Tibial artery (tissue), 4 donors: ENCODE measurements at regions not wholly inside any gene's neighbourhood (a gene's known extent, or its start where the extent isn't known, plus 50 kb on each side); places are given as distances from the start of the nearest gene placed in this dataset.

Experiments
- DNase-seq, 2 donors: peaks; one replicate each; pipeline ENCODE4 v3.0.0-alpha.2; 2019
- H3K27ac ChIP-seq, 2 donors: fragments of 200-600 bp; sonication (generic) in 1 of 2; 1 replicate in 1 of 2; 2 replicates in 1 of 2; pipeline ENCODE4 v1.5.1; 2018 to 2019; ENCODE audit warnings: mild to moderate bottlenecking in 1 of 2
- H3K27me3 ChIP-seq, 2 donors: fragments of 200-600 bp; sonication (generic) in 1 of 2; one replicate each; pipeline versions ENCODE4 v1.5.1 to v1.6.0; 2016 to 2019
- H3K36me3 ChIP-seq, 3 donors: fragments of 200-600 bp; sonication (generic) in 2 of 3; one replicate each; pipeline ENCODE4 v1.5.1; 2016 to 2019; ENCODE audit warnings: mild to moderate bottlenecking in 2 of 3
- H3K4me1 ChIP-seq, 4 donors: fragments of 200-600 bp; sonication (generic) in 2 of 4; 1 replicate in 3 of 4; 2 replicates in 1 of 4; pipeline ENCODE4 v1.5.1; 2016 to 2019
- H3K4me3 ChIP-seq, 2 donors: fragments of 200-600 bp; sonication (generic) in 1 of 2; 1 replicate in 1 of 2; 2 replicates in 1 of 2; pipeline ENCODE4 v1.5.1; 2018 to 2019; ENCODE audit warnings: mild to moderate bottlenecking in 2 of 2
- H3K9me3 ChIP-seq, 3 donors: fragments of 200-600 bp; sonication (generic) in 1 of 3; one replicate each; pipeline ENCODE4 v1.5.1; 2016 to 2019
- intact Hi-C: fragments of 100-400 bp; cut with DNase I; formaldehyde crosslinking; loops from one replicate; pipeline ENCODE4 v1.15.0; 2023; ENCODE audit warnings: low total_unique reads
- TF ChIP-seq, protein P1 (sequence below), 2 experiments: fragments of 200-600 bp in 1 of 2; fragments of 450-650 bp in 1 of 2; IDR thresholded peaks; one replicate each; pipeline ENCODE4 v1.5.1; 2017 to 2019; ENCODE audit warnings: antibody characterized with exemption in 2 of 2, mild to moderate bottlenecking in 1 of 2, moderate library complexity in 1 of 2

DNA sequence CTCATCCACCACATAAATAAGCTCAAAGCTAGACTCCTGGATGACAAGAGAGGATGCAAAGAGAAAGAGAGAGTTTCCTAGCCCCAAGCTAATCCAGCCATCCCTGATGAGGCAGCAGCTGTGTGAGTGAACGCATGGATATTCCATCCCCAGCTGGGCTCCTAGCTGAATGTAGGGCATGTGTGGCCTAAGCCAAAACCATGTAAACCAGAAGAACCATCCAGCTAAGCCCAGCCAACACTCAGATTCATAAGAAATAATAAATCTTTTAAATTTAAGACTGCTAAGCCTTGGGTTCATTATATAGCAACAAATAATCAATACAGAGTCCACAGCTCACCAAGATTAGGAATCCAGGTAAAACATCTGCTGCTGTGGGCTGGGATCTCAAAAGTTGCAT is 94.3 kb downstream of the TNFAIP2 start:
- intact Hi-C loops = no loop called here
- no peaks in the 10 kb centered on the region for H3K36me3 ChIP-seq
- peaks cover 0 to 10% (median 8%) of the 10 kb centered on the region in 4 donors for H3K4me1 ChIP-seq
- DNase-seq = no peak
- H3K27me3 ChIP-seq = peaks cover 0 to 37% of the 10 kb centered on the region in 2 donors
- H3K27ac ChIP-seq = no peak overlapping the region
- no peak overlapping the region for H3K4me3 ChIP-seq
- TF ChIP-seq, protein P1, sequence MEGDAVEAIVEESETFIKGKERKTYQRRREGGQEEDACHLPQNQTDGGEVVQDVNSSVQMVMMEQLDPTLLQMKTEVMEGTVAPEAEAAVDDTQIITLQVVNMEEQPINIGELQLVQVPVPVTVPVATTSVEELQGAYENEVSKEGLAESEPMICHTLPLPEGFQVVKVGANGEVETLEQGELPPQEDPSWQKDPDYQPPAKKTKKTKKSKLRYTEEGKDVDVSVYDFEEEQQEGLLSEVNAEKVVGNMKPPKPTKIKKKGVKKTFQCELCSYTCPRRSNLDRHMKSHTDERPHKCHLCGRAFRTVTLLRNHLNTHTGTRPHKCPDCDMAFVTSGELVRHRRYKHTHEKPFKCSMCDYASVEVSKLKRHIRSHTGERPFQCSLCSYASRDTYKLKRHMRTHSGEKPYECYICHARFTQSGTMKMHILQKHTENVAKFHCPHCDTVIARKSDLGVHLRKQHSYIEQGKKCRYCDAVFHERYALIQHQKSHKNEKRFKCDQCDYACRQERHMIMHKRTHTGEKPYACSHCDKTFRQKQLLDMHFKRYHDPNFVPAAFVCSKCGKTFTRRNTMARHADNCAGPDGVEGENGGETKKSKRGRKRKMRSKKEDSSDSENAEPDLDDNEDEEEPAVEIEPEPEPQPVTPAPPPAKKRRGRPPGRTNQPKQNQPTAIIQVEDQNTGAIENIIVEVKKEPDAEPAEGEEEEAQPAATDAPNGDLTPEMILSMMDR (IDR thresholded peaks at IDR 0.05) = no peak
- peaks cover 0 to 9% (median 3%) of the 10 kb centered on the region in 3 donors for H3K9me3 ChIP-seq

DNA sequence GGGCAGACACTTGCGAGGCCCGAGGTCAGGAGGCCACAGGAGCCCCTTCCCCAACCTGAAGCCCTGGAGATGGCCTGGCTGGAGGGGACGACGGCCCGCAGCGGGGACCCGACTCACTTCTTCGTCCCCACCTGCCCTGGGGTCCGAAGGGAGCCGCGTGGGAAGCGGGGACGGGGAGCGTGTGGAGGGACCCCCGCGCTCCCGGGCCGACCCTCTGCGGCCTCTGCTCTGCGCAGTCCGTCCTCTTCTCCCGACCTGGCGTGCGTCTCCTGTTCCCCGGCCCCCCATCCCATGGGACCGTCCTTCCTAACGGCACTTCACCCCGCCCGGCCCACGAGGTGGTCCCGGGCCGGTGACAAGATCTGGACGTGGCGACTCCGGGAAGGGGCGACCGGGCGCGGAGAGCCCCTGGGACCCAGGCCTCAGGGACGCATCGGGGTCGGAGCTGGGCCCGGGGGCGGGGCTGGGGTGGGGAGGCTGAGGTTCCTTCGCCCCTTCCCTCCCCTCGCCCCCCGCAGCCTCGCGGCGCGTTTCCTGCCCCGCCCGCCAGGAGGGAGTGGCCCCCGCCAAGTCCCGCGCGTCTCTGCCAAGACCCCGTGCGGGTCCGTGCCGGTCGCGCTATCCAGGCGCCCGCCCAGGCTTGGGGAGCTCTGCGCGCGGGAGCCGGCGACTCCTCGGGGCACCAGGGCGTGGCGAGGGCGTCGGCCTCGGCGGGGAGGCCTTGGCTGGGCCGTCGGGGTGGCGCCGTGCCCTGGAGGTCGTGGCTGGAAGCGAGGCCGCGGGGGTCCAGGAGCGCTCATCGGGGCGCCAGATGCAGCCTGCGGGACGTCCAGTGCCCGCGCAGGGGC is 97.1 kb downstream of the TNFAIP2 start:
- H3K36me3 ChIP-seq = no peaks in the 10 kb centered on the region
- TF ChIP-seq, protein P1 (IDR thresholded peaks at IDR 0.05) = no peak
- no peak for DNase-seq
- intact Hi-C loops = no loop called here
- H3K9me3 ChIP-seq = peaks cover 0 to 9% (median 3%) of the 10 kb centered on the region in 3 donors
- H3K27ac ChIP-seq = no peak overlapping the region
- peak overlapping the region; percentile 16 to 45 for H3K4me3 ChIP-seq
- H3K27me3 ChIP-seq = peaks cover 0 to 57% of the 10 kb centered on the region in 2 donors
- H3K4me1 ChIP-seq = peaks cover 0 to 10% (median 8%) of the 10 kb centered on the region in 4 donors

- DNase-seq = no peak
- peaks cover 0 to 65% of the 10 kb centered on the region in 2 donors for H3K27me3 ChIP-seq
- peaks cover 0 to 9% (median 3%) of the 10 kb centered on the region in 3 donors for H3K9me3 ChIP-seq
- peaks cover 0 to 10% (median 8%) of the 10 kb centered on the region in 4 donors for H3K4me1 ChIP-seq
- TF ChIP-seq, protein P1 (IDR thresholded peaks at IDR 0.05) = no peak
- H3K4me3 ChIP-seq = peak overlapping the region; percentile 16 to 45
- no peak overlapping the region for H3K27ac ChIP-seq
- intact Hi-C loops = no loop called here
- no peaks in the 10 kb centered on the region for H3K36me3 ChIP-seq
Measured at GRCh38 chr14:103220982-103221641, 97.9 kb downstream of the TNFAIP2 start.

DNA sequence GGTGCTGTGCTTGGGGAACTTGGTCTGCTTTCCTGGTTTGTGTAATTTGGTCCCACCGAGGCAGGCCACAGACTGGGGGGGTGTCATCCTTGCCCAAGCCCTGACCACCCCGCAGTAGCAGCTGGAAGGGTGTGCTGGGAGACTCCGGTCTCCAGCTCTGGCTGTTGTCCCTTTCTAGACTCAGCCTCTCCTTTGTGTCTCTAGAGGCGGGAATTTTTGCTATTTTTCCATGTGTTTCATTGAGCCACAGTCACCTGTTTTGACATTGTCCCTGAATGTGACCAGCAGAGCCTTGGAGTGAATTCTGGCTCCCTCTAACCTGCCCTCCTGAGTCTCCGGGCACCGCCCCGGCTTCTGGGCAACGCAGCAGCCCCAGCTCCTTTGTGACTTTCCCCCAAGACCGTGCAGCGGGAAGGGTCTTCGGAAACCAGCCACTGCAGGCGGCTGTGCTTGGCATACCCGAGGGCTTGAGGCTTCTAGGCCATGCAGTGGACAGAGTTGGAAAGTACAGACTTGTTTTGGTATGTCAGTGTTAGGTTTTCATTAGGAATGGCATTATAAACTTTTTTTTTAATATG is 98.6 kb downstream of the TNFAIP2 start:
- Histone ChIP-seq H3K36me3 (no peaks in the 10 kb centered on the region), H3K27ac (no peak overlapping the region), H3K9me3 (peaks cover 0 to 9% (median 3%) of the 10 kb centered on the region in 3 donors), H3K4me3 (no peak overlapping the region), H3K4me1 (peaks cover 0 to 10% (median 8%) of the 10 kb centered on the region in 4 donors), H3K27me3 (peaks cover 0 to 66% of the 10 kb centered on the region in 2 donors)
- intact Hi-C loops = no loop called here
- TF ChIP-seq, protein P1 (IDR thresholded peaks at IDR 0.05) = no peak
- DNase-seq = no peak

DNA sequence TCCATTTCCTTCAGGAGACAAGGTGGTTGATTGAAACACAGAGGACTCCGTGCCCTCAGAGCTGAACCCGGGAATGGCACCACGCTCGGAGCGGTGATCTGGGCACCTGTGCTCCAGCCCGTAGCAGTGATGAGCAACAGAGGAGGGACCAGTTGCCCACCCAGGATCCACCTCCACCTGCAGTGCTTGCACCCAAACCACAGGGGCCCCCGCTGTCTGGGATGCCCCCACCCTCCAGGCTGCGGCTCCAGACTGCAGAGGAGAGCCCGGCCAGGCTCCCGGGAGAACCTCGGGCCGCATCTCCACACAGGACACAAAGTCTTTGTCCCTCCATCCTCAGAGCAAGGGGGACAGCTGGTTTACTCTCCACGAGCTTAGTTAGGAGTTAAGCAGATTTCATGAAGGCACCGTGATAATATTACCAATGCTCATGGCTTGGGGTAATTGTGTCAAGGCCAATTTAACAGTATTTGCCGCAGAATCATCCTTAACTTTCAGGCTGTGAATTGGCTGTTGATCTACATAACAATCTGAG is 100.6 kb downstream of the TNFAIP2 start:
- peaks cover 0 to 81% of the 10 kb centered on the region in 2 donors for H3K27me3 ChIP-seq
- TF ChIP-seq, protein P1 (IDR thresholded peaks at IDR 0.05) = no peak
- peaks cover 0 to 10% (median 8%) of the 10 kb centered on the region in 4 donors for H3K4me1 ChIP-seq
- intact Hi-C loops = no loop called here
- no peaks in the 10 kb centered on the region for H3K9me3 ChIP-seq
- DNase-seq = no peak
- no peaks in the 10 kb centered on the region for H3K36me3 ChIP-seq
- no peak overlapping the region for H3K27ac ChIP-seq
- H3K4me3 ChIP-seq = no peak overlapping the region
